ENCODE measurements at regions not wholly inside any gene's neighbourhood (a gene's known extent, or its start where the extent isn't known, plus 50 kb on each side); places are given as distances from the start of the nearest gene placed in this dataset.

- H3K9me3 Mint-ChIP-seq: peaks cover 33% of the 10 kb centered on the region
- CTCF ChIA-PET: interaction anchor here (1.0 kb wide), 1 partner anchor 592 kb away, joined by 3 read pairs; no protein-coding TSS in a partner anchor
- H3K4me1 Mint-ChIP-seq: peaks cover 12% of the 10 kb centered on the region
Measured at GRCh38 chr10:85508159-85508558, 858.4 kb downstream of the GRID1 start.

More at GRCh38 chr10:85508159-85508558, 858.4 kb downstream of the GRID1 start:
- no peak overlapping the region for H3K4me3 Mint-ChIP-seq
- peaks cover 22% of the 10 kb centered on the region for H3K27me3 Mint-ChIP-seq (ENCODE audit: low read depth)
- DNase-seq (ENCODE audit: low spot score) (no peak), ATAC-seq (no peak)
- peaks cover 25% of the 10 kb centered on the region for H3K36me3 Mint-ChIP-seq
- no peak for TF ChIP-seq GRHL2 (CRISPR knock-in tag; IDR thresholded peaks at IDR 0.05; ENCODE audit: insufficient replicate concordance, severe bottlenecking)
- TF ChIP-seq KAT7 (CRISPR knock-in tag; IDR thresholded peaks at IDR 0.05; ENCODE audit: borderline replicate concordance): no peak
- TF ChIP-seq, protein P1, sequence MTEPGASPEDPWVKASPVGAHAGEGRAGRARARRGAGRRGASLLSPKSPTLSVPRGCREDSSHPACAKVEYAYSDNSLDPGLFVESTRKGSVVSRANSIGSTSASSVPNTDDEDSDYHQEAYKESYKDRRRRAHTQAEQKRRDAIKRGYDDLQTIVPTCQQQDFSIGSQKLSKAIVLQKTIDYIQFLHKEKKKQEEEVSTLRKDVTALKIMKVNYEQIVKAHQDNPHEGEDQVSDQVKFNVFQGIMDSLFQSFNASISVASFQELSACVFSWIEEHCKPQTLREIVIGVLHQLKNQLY (CRISPR knock-in tag; IDR thresholded peaks at IDR 0.05): no peak
- no peak for TF ChIP-seq TCF7 (CRISPR knock-in tag; IDR thresholded peaks at IDR 0.05; ENCODE audit: low read depth)
- no peak for TF ChIP-seq TEAD1 (CRISPR knock-in tag; IDR thresholded peaks at IDR 0.05)
- TF ChIP-seq ATF2 (CRISPR knock-in tag; IDR thresholded peaks at IDR 0.05; ENCODE audit: borderline replicate concordance, low read depth): no peak
- TF ChIP-seq NR1H2 (CRISPR knock-in tag; IDR thresholded peaks at IDR 0.05): no peak
- TF ChIP-seq NR3C1 (CRISPR knock-in tag; conservative IDR thresholded peaks at IDR 0.05; ENCODE audit: low read depth): no peak
- no peak for TF ChIP-seq ZNF671 (CRISPR knock-in tag; IDR thresholded peaks at IDR 0.05)
- TF ChIP-seq AR (CRISPR knock-in tag; IDR thresholded peaks at IDR 0.05): no peak
- TF ChIP-seq PRRX2 (CRISPR knock-in tag; IDR thresholded peaks at IDR 0.05): no peak
- TF ChIP-seq, protein P2, sequence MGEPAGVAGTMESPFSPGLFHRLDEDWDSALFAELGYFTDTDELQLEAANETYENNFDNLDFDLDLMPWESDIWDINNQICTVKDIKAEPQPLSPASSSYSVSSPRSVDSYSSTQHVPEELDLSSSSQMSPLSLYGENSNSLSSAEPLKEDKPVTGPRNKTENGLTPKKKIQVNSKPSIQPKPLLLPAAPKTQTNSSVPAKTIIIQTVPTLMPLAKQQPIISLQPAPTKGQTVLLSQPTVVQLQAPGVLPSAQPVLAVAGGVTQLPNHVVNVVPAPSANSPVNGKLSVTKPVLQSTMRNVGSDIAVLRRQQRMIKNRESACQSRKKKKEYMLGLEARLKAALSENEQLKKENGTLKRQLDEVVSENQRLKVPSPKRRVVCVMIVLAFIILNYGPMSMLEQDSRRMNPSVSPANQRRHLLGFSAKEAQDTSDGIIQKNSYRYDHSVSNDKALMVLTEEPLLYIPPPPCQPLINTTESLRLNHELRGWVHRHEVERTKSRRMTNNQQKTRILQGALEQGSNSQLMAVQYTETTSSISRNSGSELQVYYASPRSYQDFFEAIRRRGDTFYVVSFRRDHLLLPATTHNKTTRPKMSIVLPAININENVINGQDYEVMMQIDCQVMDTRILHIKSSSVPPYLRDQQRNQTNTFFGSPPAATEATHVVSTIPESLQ (CRISPR knock-in tag; IDR thresholded peaks at IDR 0.05): no peak
- TF ChIP-seq, protein P3, sequence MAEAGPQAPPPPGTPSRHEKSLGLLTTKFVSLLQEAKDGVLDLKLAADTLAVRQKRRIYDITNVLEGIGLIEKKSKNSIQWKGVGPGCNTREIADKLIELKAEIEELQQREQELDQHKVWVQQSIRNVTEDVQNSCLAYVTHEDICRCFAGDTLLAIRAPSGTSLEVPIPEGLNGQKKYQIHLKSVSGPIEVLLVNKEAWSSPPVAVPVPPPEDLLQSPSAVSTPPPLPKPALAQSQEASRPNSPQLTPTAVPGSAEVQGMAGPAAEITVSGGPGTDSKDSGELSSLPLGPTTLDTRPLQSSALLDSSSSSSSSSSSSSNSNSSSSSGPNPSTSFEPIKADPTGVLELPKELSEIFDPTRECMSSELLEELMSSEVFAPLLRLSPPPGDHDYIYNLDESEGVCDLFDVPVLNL (CRISPR knock-in tag; IDR thresholded peaks at IDR 0.05; ENCODE audit: borderline replicate concordance, low read depth): no peak
- no peak for TF ChIP-seq ZNF263 (CRISPR knock-in tag; IDR thresholded peaks at IDR 0.05; ENCODE audit: low read depth)
- no peak for TF ChIP-seq ZNF425 (CRISPR knock-in tag; conservative IDR thresholded peaks at IDR 0.05)
- TF ChIP-seq ZBTB21 (CRISPR knock-in tag; IDR thresholded peaks at IDR 0.05; ENCODE audit: borderline replicate concordance): no peak
- no peak overlapping the region for H3K27ac Mint-ChIP-seq
- POLR2A ChIA-PET: no interaction called here

Measured in WTC11 (cell line).